Fibroblast of lung (primary cell): ENCODE measurements at regions not wholly inside any gene's neighbourhood (a gene's known extent, or its start where the extent isn't known, plus 50 kb on each side); places are given as distances from the start of the nearest gene placed in this dataset.

Experiments used
- DNase-seq, 2 donors: peaks; one replicate each; pipeline versions ENCODE4 v3.0.0 to v3.0.0-alpha.2; 2010; ENCODE audit warnings: low read depth in 2 of 2
- H2AFZ ChIP-seq: 2 replicates; pipeline ENCODE4 v1.5.1; 2012; ENCODE audit warnings: low read length, control low read depth, inconsistent platforms
- H3K27ac ChIP-seq: 2 replicates; pipeline ENCODE4 v1.5.1; 2011; ENCODE audit warnings: low read length, control low read depth; ENCODE audit not compliant: insufficient read depth
- H3K27me3 ChIP-seq: 2 replicates; pipeline ENCODE4 v1.5.1; 2011; ENCODE audit warnings: mild to moderate bottlenecking, low read length; ENCODE audit not compliant: control insufficient read depth, insufficient read depth
- H3K36me3 ChIP-seq: 2 replicates; pipeline ENCODE4 v1.5.1; 2011; ENCODE audit warnings: low read length; ENCODE audit not compliant: control insufficient read depth, insufficient read depth
- H3K4me1 ChIP-seq: 2 replicates; pipeline ENCODE4 v1.5.1; 2011; ENCODE audit warnings: low read length; ENCODE audit not compliant: control insufficient read depth, insufficient read depth; ENCODE audit errors: extremely low read depth
- H3K4me2 ChIP-seq: 2 replicates; pipeline ENCODE4 v1.5.1; 2011; ENCODE audit warnings: low read length, control low read depth; ENCODE audit not compliant: insufficient read depth; ENCODE audit errors: extremely low read depth
- H3K4me3 ChIP-seq, 4 experiments: fragments of 200-600 bp in 1 of 4; sonication (generic) in 1 of 4; replicated peaks in 1 of 4; 2 replicates each; pipeline ENCODE4 v1.5.1; 2011 to 2016; ENCODE audit warnings: low read length in 4 of 4, low read depth in 3 of 4, mild to moderate bottlenecking in 3 of 4, control low read depth in 2 of 4, inconsistent platforms in 1 of 4, mixed read lengths in 1 of 4; ENCODE audit not compliant: insufficient read depth in 1 of 4; ENCODE audit errors: control extremely low read depth in 1 of 4
- H3K79me2 ChIP-seq: 2 replicates; pipeline ENCODE4 v1.5.1; 2012; ENCODE audit warnings: mild to moderate bottlenecking, low read length, inconsistent platforms; ENCODE audit not compliant: control insufficient read depth, insufficient read depth
- H3K9ac ChIP-seq: 2 replicates; pipeline ENCODE4 v1.5.1; 2011; ENCODE audit warnings: mild to moderate bottlenecking, low read length, control low read depth; ENCODE audit not compliant: insufficient read depth
- H3K9me3 ChIP-seq: 2 replicates; pipeline ENCODE4 v1.5.1; 2012; ENCODE audit warnings: low read depth, low read length; ENCODE audit not compliant: control insufficient read depth, insufficient read depth
- H4K20me1 ChIP-seq: 2 replicates; pipeline ENCODE4 v1.5.1; 2011; ENCODE audit warnings: low read length; ENCODE audit not compliant: control insufficient read depth, insufficient read depth; ENCODE audit errors: extremely low read depth
- EZH2 ChIP-seq: IDR thresholded peaks from 2 replicates; pipeline ENCODE4 v1.5.1; 2012; ENCODE audit warnings: low read length, control low read depth, mild to moderate bottlenecking; ENCODE audit errors: missing control alignments
- TF ChIP-seq, protein P1 (sequence below), 2 donors: IDR thresholded peaks in 1 of 2; conservative IDR thresholded peaks in 1 of 2; 1 replicate in 1 of 2; 2 replicates in 1 of 2; pipeline ENCODE4 v1.5.1; 2011 to 2012; ENCODE audit warnings: low read length in 2 of 2, control low read depth in 1 of 2, inconsistent platforms in 1 of 2, low read depth in 1 of 2, mild to moderate bottlenecking in 1 of 2

- Histone ChIP-seq H2AFZ (no peak overlapping the region), H3K9ac (no peak overlapping the region), H3K36me3 (no peaks in the 10 kb centered on the region), H3K4me2 (no peak overlapping the region), H3K9me3 (no peaks in the 10 kb centered on the region), H3K79me2 (no peaks in the 10 kb centered on the region), H4K20me1 (no peaks in the 10 kb centered on the region), H3K27me3 (no peaks in the 10 kb centered on the region), H3K4me1 (no peaks in the 10 kb centered on the region), H3K4me3 (no peak overlapping the region), H3K27ac (no peak overlapping the region)
- TF ChIP-seq, protein P1, sequence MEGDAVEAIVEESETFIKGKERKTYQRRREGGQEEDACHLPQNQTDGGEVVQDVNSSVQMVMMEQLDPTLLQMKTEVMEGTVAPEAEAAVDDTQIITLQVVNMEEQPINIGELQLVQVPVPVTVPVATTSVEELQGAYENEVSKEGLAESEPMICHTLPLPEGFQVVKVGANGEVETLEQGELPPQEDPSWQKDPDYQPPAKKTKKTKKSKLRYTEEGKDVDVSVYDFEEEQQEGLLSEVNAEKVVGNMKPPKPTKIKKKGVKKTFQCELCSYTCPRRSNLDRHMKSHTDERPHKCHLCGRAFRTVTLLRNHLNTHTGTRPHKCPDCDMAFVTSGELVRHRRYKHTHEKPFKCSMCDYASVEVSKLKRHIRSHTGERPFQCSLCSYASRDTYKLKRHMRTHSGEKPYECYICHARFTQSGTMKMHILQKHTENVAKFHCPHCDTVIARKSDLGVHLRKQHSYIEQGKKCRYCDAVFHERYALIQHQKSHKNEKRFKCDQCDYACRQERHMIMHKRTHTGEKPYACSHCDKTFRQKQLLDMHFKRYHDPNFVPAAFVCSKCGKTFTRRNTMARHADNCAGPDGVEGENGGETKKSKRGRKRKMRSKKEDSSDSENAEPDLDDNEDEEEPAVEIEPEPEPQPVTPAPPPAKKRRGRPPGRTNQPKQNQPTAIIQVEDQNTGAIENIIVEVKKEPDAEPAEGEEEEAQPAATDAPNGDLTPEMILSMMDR (conservative IDR thresholded peaks at IDR 0.05 in 1 of 2, IDR thresholded peaks at IDR 0.05 in 1 of 2; ENCODE audit: low read depth in 1 of 2, low read length in 2 of 2): no peak
- TF ChIP-seq EZH2: no peak
- no peak for DNase-seq
Measured at GRCh38 chr6:122161136-122161535, 238.3 kb upstream of the HSF2 start.

- Histone ChIP-seq H3K27me3 (no peaks in the 10 kb centered on the region), H2AFZ (no peak overlapping the region), H3K4me2 (no peak overlapping the region), H3K79me2 (no peaks in the 10 kb centered on the region), H3K27ac (no peak overlapping the region), H3K4me1 (no peaks in the 10 kb centered on the region), H3K36me3 (no peaks in the 10 kb centered on the region), H3K4me3 (no peak overlapping the region), H3K9ac (no peak overlapping the region), H4K20me1 (no peaks in the 10 kb centered on the region), H3K9me3 (no peaks in the 10 kb centered on the region)
- TF ChIP-seq, protein P1 (conservative IDR thresholded peaks at IDR 0.05 in 1 of 2, IDR thresholded peaks at IDR 0.05 in 1 of 2; ENCODE audit: low read depth in 1 of 2, low read length in 2 of 2): no peak
- no peak for TF ChIP-seq EZH2
- DNase-seq: no peak
Measured at GRCh38 chr6:122165014-122165413, 234.4 kb upstream of the HSF2 start.

DNA sequence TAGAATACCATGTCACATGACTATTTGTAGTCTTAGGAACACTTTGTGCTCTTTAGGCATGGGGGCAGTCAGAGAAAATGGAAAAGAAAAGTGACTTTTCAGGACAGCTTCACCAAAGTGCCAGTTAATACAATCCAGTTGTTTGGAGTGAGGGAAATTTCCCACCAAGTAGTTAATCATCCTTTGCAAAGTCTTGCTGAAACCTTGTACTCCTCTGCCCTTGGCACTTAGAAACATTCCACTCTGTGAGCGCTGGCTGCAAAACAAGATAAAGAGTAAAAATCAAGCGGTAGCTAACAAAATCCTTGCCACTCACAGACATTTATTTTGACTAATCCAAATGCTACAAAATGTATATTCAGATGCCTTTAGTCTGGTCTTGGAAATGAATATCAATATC lies 229.2 kb upstream of the HSF2 start:
- Histone ChIP-seq H3K79me2 (no peaks in the 10 kb centered on the region), H3K36me3 (no peaks in the 10 kb centered on the region), H4K20me1 (no peaks in the 10 kb centered on the region), H3K27me3 (no peaks in the 10 kb centered on the region), H3K9ac (no peak overlapping the region), H3K4me2 (no peak overlapping the region), H3K27ac (no peak overlapping the region), H3K4me1 (no peaks in the 10 kb centered on the region), H3K9me3 (no peaks in the 10 kb centered on the region), H2AFZ (no peak overlapping the region), H3K4me3 (no peak overlapping the region)
- TF ChIP-seq, protein P1 (conservative IDR thresholded peaks at IDR 0.05 in 1 of 2, IDR thresholded peaks at IDR 0.05 in 1 of 2; ENCODE audit: low read depth in 1 of 2, low read length in 2 of 2): no peak
- no peak for TF ChIP-seq EZH2
- no peak for DNase-seq
